ENCODE measurements at regions not wholly inside any gene's neighbourhood (a gene's known extent, or its start where the extent isn't known, plus 50 kb on each side); places are given as distances from the start of the nearest gene placed in this dataset.

- no peak for TF ChIP-seq CTCF (IDR thresholded peaks at IDR 0.05; ENCODE audit: insufficient read depth, low read length, poor library complexity, severe bottlenecking)
- Histone ChIP-seq H3K36me3 (ENCODE audit: control insufficient read depth, insufficient read depth, low read length) (no peaks in the 10 kb centered on the region), H3K4me3 (replicated peaks; ENCODE audit: low read depth, low read length) (no peak overlapping the region), H3K27me3 (replicated peaks; ENCODE audit: control insufficient read depth, insufficient read depth, low read length) (no peaks in the 10 kb centered on the region)
- DNase-seq (ENCODE audit: extremely low read depth, insufficient read length), result no peak
Measured at GRCh38 chr13:64051278-64051677, 2635.6 kb upstream of the PCDH20 start.

DNA sequence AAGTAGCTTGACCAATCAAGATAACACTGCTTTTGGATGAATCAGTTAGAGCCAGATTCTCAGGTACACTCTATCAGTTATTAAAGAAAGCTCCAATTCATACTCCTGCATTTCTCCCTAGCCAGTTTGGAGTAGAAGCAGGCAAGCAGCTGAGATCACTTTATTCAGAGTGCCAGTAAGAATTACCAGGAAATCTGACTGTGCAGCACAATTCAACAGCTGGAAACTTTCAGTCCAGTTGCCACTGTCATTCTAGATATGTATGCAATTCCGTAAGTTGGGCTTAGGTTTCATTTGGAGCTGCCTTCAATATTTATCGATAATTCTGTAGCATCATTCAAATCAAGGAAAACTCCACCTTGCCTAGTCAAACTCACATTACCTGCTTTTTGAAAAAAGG, 2625.6 kb upstream of the PCDH20 start:
- Histone ChIP-seq H3K4me3 (replicated peaks; ENCODE audit: low read depth, low read length) (no peak overlapping the region), H3K27me3 (replicated peaks; ENCODE audit: control insufficient read depth, insufficient read depth, low read length) (no peaks in the 10 kb centered on the region), H3K36me3 (ENCODE audit: control insufficient read depth, insufficient read depth, low read length) (no peaks in the 10 kb centered on the region)
- TF ChIP-seq CTCF (IDR thresholded peaks at IDR 0.05; ENCODE audit: insufficient read depth, low read length, poor library complexity, severe bottlenecking), result no peak
- no peak for DNase-seq (ENCODE audit: extremely low read depth, insufficient read length)

DNA sequence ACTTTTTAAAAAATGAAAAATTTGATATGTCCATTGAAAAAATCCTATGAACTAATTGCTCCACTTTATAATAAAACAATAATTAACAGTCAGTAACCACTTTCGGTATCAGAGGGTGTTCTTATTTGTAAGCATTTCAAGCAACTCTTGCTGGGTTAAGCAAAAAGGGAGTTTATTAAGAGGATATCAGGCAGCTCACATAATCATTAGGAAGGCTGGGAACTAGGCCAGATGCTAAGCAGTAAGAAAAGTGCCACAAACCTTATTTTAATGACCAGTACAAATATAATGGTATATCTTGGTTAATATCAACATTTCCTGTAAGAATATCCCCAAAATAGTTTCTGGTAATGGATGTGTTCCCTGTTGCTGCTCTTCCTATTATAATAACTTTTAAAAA, 2618.3 kb upstream of the PCDH20 start:
- DNase-seq (ENCODE audit: extremely low read depth, insufficient read length), result no peak
- Histone ChIP-seq H3K27me3 (replicated peaks; ENCODE audit: control insufficient read depth, insufficient read depth, low read length) (no peaks in the 10 kb centered on the region), H3K36me3 (ENCODE audit: control insufficient read depth, insufficient read depth, low read length) (no peaks in the 10 kb centered on the region), H3K4me3 (replicated peaks; ENCODE audit: low read depth, low read length) (no peak overlapping the region)
- TF ChIP-seq CTCF (IDR thresholded peaks at IDR 0.05; ENCODE audit: insufficient read depth, low read length, poor library complexity, severe bottlenecking), result no peak

- no peaks in the 10 kb centered on the region for H3K36me3 ChIP-seq (ENCODE audit: control insufficient read depth, insufficient read depth, low read length)
- no peak for DNase-seq (ENCODE audit: extremely low read depth, insufficient read length)
- TF ChIP-seq CTCF (IDR thresholded peaks at IDR 0.05; ENCODE audit: insufficient read depth, low read length, poor library complexity, severe bottlenecking), result no peak
- H3K27me3 ChIP-seq (replicated peaks; ENCODE audit: control insufficient read depth, insufficient read depth, low read length), result no peaks in the 10 kb centered on the region
- no peak overlapping the region for H3K4me3 ChIP-seq (replicated peaks; ENCODE audit: low read depth, low read length)
Measured at GRCh38 chr13:64029343-64030093, 2613.9 kb upstream of the PCDH20 start.

- DNase-seq (ENCODE audit: extremely low read depth, insufficient read length), result no peak
- no peaks in the 10 kb centered on the region for H3K27me3 ChIP-seq (replicated peaks; ENCODE audit: control insufficient read depth, insufficient read depth, low read length)
- no peaks in the 10 kb centered on the region for H3K36me3 ChIP-seq (ENCODE audit: control insufficient read depth, insufficient read depth, low read length)
- no peak overlapping the region for H3K4me3 ChIP-seq (replicated peaks; ENCODE audit: low read depth, low read length)
- no peak for TF ChIP-seq CTCF (IDR thresholded peaks at IDR 0.05; ENCODE audit: insufficient read depth, low read length, poor library complexity, severe bottlenecking)
Measured at GRCh38 chr13:64028551-64028950, 2612.9 kb upstream of the PCDH20 start.

DNA sequence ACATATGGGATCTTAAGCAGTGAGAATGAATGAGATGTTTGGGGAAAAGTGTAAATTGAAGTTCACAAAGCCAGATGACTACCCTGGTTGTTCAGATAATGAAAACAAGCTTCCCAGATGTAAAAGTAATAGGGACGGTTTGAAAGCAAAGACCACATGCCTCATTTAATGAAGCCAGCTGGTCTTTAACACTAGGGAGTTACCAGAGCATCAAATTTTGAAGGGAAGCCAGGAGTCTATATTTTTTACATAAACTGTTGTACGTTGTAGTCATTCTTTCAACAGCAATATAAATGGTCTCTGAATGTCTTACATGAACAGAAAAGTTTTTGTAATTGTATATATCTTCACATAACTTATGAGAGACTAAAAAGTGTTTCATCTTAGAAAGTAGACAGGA, 2604.5 kb upstream of the PCDH20 start:
- no peak for TF ChIP-seq CTCF (IDR thresholded peaks at IDR 0.05; ENCODE audit: insufficient read depth, low read length, poor library complexity, severe bottlenecking)
- DNase-seq (ENCODE audit: extremely low read depth, insufficient read length), result no peak

More for the DNA sequence above, 2604.5 kb upstream of the PCDH20 start:
- no peaks in the 10 kb centered on the region for H3K36me3 ChIP-seq (ENCODE audit: control insufficient read depth, insufficient read depth, low read length)
- H3K4me3 ChIP-seq (replicated peaks; ENCODE audit: low read depth, low read length), result no peak overlapping the region
- H3K27me3 ChIP-seq (replicated peaks; ENCODE audit: control insufficient read depth, insufficient read depth, low read length), result no peaks in the 10 kb centered on the region
